HepG2 (cell line): ENCODE measurements at regions not wholly inside any gene's neighbourhood (a gene's known extent, or its start where the extent isn't known, plus 50 kb on each side); places are given as distances from the start of the nearest gene placed in this dataset.

Experiments used
- ATAC-seq: fragments of 200-7000 bp; cut with Tn5 transposase; 3 replicates; pipeline ENCODE4 v1.9.1; 2020; ENCODE audit warnings: mild to moderate bottlenecking, moderate library complexity
- BruUV-seq: library from RNA; stranded (reverse); fragments of 400-500 nt; replicated peaks from 2 replicates; lab custom pipeline; 2021; lab: Mats Ljungman, UMichigan
- CTCF ChIA-PET: fragments of 300-600 bp; formaldehyde crosslinking; extraction: SDS; loops from one replicate; lab custom pipeline; 2021; ENCODE audit warnings: low total read pairs, inconsistent platforms, low intra/inter-chr PET ratio; lab: Yijun Ruan, JAX
- POLR2A ChIA-PET: fragments of 350-600 bp; sonication (Branson Sonifier 250); formaldehyde crosslinking; loops from one replicate; lab custom pipeline; 2020; ENCODE audit warnings: antibody characterized with exemption, inconsistent platforms; lab: Yijun Ruan, JAX
- DNase-seq: peaks from one replicate; pipeline ENCODE4 v3.0.0-alpha.2; 2015; ENCODE audit warnings: low spot score
- FAIRE-seq: peaks from 3 replicates; lab custom pipeline; 2011; peaks lifted over from hg19 to GRCh38; lab: Jason Lieb, UNC
- H2AFZ ChIP-seq: one replicate; pipeline ENCODE4 v1.6.1; 2011; ENCODE audit warnings: low read length, inconsistent platforms
- H3K27ac ChIP-seq: fragments of 300-600 bp; 3 replicates; pipeline ENCODE4 v1.8.0; 2011; ENCODE audit warnings: mixed run types, mild to moderate bottlenecking, mixed read lengths, low read length, inconsistent platforms; ENCODE audit not compliant: insufficient read depth; ENCODE audit errors: extremely low read length
- H3K27me3 ChIP-seq, 2 experiments: fragments of 200-600 bp in 1 of 2; 2 replicates in 1 of 2; 3 replicates in 1 of 2; pipeline versions ENCODE4 v1.6.0 to v1.8.0; 2011; ENCODE audit warnings: low read length in 2 of 2, mild to moderate bottlenecking in 2 of 2, moderate library complexity in 2 of 2, inconsistent platforms in 1 of 2; ENCODE audit not compliant: insufficient read depth in 2 of 2, control insufficient read depth in 1 of 2
- H3K36me3 ChIP-seq, 2 experiments: fragments of 200-600 bp in 1 of 2; replicated peaks in 1 of 2; 2 replicates in 1 of 2; 3 replicates in 1 of 2; pipeline versions ENCODE4 v1.5.1 to v1.8.0; 2011; ENCODE audit warnings: low read length in 2 of 2, inconsistent platforms in 1 of 2; ENCODE audit not compliant: insufficient read depth in 2 of 2, control insufficient read depth in 1 of 2
- H3K4me1 ChIP-seq: 2 replicates; pipeline ENCODE4 v1.5.1; 2012; ENCODE audit warnings: low read length, inconsistent platforms; ENCODE audit not compliant: insufficient read depth
- H3K4me2 ChIP-seq: 2 replicates; pipeline ENCODE4 v1.6.0; 2011; ENCODE audit warnings: low read depth, low read length, inconsistent platforms
- H3K4me3 ChIP-seq, 3 experiments: fragments of 200-600 bp in 1 of 3; sonication (generic), shearing (Covaris generic) in 1 of 3; replicated peaks in 1 of 3; 2 replicates each; pipeline ENCODE4 v1.5.1; 2011 to 2016; ENCODE audit warnings: low read length in 3 of 3, inconsistent platforms in 2 of 3, low read depth in 2 of 3, mild to moderate bottlenecking in 2 of 3, control low read depth in 1 of 3, mixed read lengths in 1 of 3; ENCODE audit not compliant: insufficient read depth in 1 of 3
- H3K79me2 ChIP-seq: one replicate; pipeline ENCODE4 v1.6.1; 2011; ENCODE audit warnings: low read length, inconsistent platforms; ENCODE audit not compliant: insufficient read depth
- H3K9ac ChIP-seq: 2 replicates; pipeline ENCODE4 v1.6.0; 2011; ENCODE audit warnings: mild to moderate bottlenecking, low read depth, low read length, inconsistent platforms; ENCODE audit not compliant: insufficient read depth
- H3K9me3 ChIP-seq: 2 replicates; pipeline ENCODE4 v1.5.1; 2012; ENCODE audit warnings: mild to moderate bottlenecking, low read length
- H4K20me1 ChIP-seq: 2 replicates; pipeline ENCODE4 v1.6.0; 2011; ENCODE audit warnings: inconsistent platforms, mild to moderate bottlenecking, low read length, moderate library complexity; ENCODE audit not compliant: insufficient read depth
- ARID5B ChIP-seq: IDR thresholded peaks from 2 replicates; pipeline ENCODE4 v1.4.0; 2020; ENCODE audit warnings: mild to moderate bottlenecking, missing genetic modification reagents
- ETV6 ChIP-seq: sonication (generic); formaldehyde crosslinking; conservative IDR thresholded peaks from 2 replicates; pipeline ENCODE4 v1.4.0; 2020; ENCODE audit warnings: missing genetic modification reagents
- KLF6 ChIP-seq: IDR thresholded peaks from 2 replicates; pipeline ENCODE4 v1.8.0; 2016; ENCODE audit warnings: missing biosample characterization, missing genetic modification reagents
- PBX3 ChIP-seq: sonication (generic); formaldehyde crosslinking; IDR thresholded peaks from 2 replicates; pipeline ENCODE4 v1.8.1; 2023; ENCODE audit warnings: missing genetic modification reagents, inconsistent platforms, borderline replicate concordance
- PCBP2 ChIP-seq: fragments of 200-400 bp; formaldehyde crosslinking; optimal IDR thresholded peaks from 2 replicates; pipeline ENCODE3; 2018; ENCODE audit warnings: low read length, low read depth; ENCODE audit not compliant: poor library complexity, severe bottlenecking
- SAP130 ChIP-seq: IDR thresholded peaks from 2 replicates; pipeline ENCODE4 v1.6.1; 2016; ENCODE audit warnings: low read depth
- ZSCAN29 ChIP-seq: sonication (generic); formaldehyde crosslinking; conservative IDR thresholded peaks from 2 replicates; pipeline ENCODE4 v1.4.0; 2020; ENCODE audit warnings: mild to moderate bottlenecking, missing genetic modification reagents
- WGBS: methylation state at CpG from one replicate; pipeline ENCODE4 v1.1.6; 2017; ENCODE audit warnings: low lambda C conversion rate; 5-methylcytosine and 5-hydroxymethylcytosine counted together
- in situ Hi-C: cut with HindIII; loops from 2 replicates; pipeline ENCODE4 v1.10.0; 2017; ENCODE audit warnings: low pct_unique_long_range_greater_than_20kb; ENCODE audit not compliant: extremely low pct_ligation_motif_present
- intact Hi-C: fragments of 100-400 bp; cut with micrococcal nuclease; formaldehyde crosslinking; loops from one replicate; pipeline ENCODE4 v1.10.0; 2022; ENCODE audit not compliant: unreplicated experiment

- Histone ChIP-seq H3K4me2 (no peak overlapping the region), H3K36me3 (no peaks in the 10 kb centered on the region), H4K20me1 (no peaks in the 10 kb centered on the region), H3K27ac (no peak overlapping the region), H3K9me3 (no peaks in the 10 kb centered on the region), H3K4me1 (peaks cover 7% of the 10 kb centered on the region; the same call in 1 of the 2 replicates), H2AFZ (no peak overlapping the region), H3K4me3 (no peak overlapping the region), H3K9ac (no peak overlapping the region), H3K27me3 (no peaks in the 10 kb centered on the region), H3K79me2 (no peaks in the 10 kb centered on the region)
- intact Hi-C loops: no loop called here
- ChIA-PET CTCF (no interaction called here), POLR2A (no interaction called here)
- DNase-seq (no peak), FAIRE-seq (no peak), ATAC-seq (no peak)
- WGBS: 53% methylated on average over 17 of the region's 17 CpGs
- no TSS peak for BruUV-seq
- TF ChIP-seq SAP130 (CRISPR knock-in tag) (no peak), PBX3 (CRISPR knock-in tag) (no peak), PCBP2 (no peak), ARID5B (no peak), ZSCAN29 (CRISPR knock-in tag) (no peak), ETV6 (no peak), KLF6 (CRISPR knock-in tag) (no peak)
- in situ Hi-C loops: no loop called here
These were observed 231.0 kb downstream of the RBM19 start for GRCh38 chr12:113735131-113735530.
